ENCODE measurements at regions not wholly inside any gene's neighbourhood (a gene's known extent, or its start where the extent isn't known, plus 50 kb on each side); places are given as distances from the start of the nearest gene placed in this dataset.
"Not testable (repeated sequence)": the region's sequence is repeated elsewhere in the genome, so short reads cannot be mapped to it uniquely, and the experiment has no call there.

DNA sequence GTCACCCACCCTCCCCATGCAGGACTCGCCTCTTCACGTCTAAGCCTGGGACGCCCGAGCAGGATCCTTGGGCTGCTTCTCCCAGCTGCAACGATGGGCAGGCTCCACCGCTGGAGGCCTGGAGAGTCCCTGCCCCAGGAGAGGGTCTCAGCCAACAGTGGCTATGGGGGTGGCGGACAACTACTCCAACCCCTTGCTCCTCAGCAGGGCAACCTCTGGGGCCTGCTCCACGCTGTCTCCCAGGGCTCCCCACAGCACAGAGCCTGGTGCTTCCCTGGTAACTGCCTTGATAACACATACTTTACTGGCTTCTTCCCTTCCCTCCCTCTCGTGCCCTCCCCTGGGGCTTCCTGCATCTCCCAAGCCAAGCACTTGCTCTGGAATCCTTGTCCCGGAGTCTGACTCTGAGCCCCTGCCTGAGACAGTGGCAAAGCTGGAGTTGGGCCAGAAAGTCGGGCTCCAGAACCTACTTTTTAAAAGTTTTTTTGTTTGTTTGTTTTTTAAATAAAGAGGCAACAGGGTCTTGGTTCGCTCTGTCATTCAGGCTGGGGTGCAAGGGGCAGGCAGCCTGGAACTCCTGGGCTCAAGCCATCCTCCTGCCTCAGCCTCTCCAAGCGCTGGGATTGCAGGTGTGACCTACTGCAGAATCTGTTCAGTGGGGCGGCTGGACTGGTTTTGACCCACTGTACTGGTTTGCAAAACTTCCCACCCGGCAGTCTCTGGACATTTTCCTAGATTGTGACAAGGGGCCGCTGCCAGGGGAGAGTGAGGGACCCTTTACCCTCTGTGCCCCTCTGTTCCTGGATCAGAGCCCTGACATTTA lies 99.4 kb downstream of the TNFRSF13B start:
- DNase-seq = no peak
- CTCF ChIA-PET = no interaction called here

DNA sequence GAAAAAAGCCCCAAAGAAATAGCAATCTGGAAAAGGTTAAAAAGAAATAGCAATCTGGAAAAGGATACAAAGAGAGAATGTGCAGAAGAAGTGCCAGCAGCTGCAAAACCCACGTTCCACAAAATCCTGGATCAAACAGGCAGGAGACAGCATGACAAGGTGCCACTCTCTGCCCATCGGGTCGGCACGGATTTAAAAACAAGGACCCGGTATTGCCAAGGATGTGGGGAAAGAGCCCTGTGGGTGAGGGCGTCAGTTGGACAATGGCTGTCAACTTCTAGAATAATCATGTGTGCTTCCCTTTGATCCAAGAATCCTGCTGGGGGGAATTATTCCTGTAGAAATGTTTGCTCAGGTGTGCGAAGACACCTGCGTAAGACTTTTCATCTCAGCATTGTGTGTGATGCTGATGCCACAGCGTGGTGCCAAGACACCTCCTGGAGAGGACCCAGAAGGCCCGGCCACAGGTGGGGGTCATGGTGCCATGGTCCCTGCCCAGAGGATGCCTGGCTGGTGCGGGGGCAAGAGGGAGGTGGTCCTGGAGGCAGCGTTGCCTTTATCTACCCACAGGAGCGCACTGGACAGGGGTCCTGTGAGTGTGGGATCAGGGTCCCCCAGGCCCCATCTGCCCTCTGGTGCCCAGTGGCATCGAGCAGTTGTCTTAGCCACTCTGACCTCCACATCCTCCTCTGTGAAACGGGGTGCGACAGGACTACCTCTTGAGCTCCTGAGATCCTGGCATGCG lies 100.3 kb downstream of the TNFRSF13B start:
- H3K4me1 Mint-ChIP-seq; H3K4me3 Mint-ChIP-seq; H3K9me3 Mint-ChIP-seq; H3K36me3 Mint-ChIP-seq (ENCODE audit: low read depth); DNase-seq; H3K27me3 Mint-ChIP-seq; ATAC-seq (ENCODE audit: low read depth); CTCF ChIA-PET; POLR2A ChIA-PET; H3K27ac Mint-ChIP-seq: not testable (repeated sequence)
- intact Hi-C loops (cut with micrococcal nuclease) = loop anchor here (10.0 kb wide), 1 partner anchor 337 kb away; no protein-coding TSS in a partner anchor

More for the DNA sequence above, 99.4 kb downstream of the TNFRSF13B start:
- peaks cover 2% of the 10 kb centered on the region for H3K27me3 Mint-ChIP-seq
- ATAC-seq (ENCODE audit: low read depth) = no peak
- no peak overlapping the region for H3K4me3 Mint-ChIP-seq
- no peak overlapping the region for H3K27ac Mint-ChIP-seq
- H3K4me1 Mint-ChIP-seq = no peaks in the 10 kb centered on the region
- POLR2A ChIA-PET = no interaction called here
- intact Hi-C loops (cut with micrococcal nuclease) = loop anchor here (10.0 kb wide), 1 partner anchor 338 kb away; no protein-coding TSS in a partner anchor
- H3K36me3 Mint-ChIP-seq (ENCODE audit: low read depth) = no peaks in the 10 kb centered on the region
- no peaks in the 10 kb centered on the region for H3K9me3 Mint-ChIP-seq
- no peak for TF ChIP-seq CTCF (IDR thresholded peaks at IDR 0.05)

DNA sequence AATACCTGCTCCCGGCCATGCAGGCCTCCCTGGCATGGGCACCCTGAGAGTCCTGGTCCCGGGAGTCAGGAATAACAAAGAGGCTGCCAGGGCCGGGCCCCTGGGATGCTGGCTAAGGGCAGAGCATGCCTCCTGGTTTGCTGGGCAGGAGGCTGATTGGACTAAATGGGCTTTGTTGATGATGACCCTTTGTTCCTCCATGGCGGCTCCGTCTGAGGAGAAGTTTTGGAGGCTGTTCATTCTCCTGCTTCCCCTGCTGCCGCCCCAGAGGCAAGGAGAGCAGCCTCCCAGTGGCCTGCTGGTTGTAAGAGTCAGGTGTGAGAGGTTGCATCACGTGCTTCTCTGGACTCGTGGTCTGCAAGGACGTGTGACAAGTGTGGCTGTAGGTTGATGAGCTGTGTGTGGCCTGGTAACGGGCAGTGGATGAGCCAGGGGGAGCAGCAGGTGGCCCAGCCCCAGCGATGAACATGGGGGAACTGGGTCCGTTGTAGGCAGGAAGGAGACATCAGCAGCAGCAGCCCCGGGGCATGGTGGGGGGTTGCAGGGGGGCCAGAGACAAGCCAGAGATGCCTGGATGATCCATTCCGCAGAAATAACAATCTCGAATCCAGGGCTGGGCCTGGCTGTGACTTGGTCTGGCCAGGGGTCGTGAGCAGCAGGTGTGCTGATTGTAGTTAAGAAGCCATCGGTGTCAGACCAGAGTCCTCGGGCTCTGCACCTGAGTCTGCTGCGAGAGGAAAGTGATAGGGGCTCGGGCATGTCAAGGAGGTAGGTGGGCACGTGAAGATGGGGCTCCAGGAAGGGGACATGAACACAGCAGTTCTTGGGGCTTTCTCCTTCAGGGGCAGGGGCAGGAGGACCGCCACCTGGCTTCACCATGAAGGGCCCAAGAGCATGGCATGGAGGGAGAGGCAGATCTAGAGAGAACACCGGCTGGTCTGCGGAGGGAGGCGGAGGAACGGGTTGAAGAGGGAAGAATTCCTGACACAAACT lies 101.4 kb downstream of the TNFRSF13B start:
- H3K27me3 Mint-ChIP-seq = peaks cover 2% of the 10 kb centered on the region
- no peaks in the 10 kb centered on the region for H3K9me3 Mint-ChIP-seq
- POLR2A ChIA-PET = no interaction called here
- no peaks in the 10 kb centered on the region for H3K36me3 Mint-ChIP-seq (ENCODE audit: low read depth)
- no peaks in the 10 kb centered on the region for H3K4me1 Mint-ChIP-seq
- H3K4me3 Mint-ChIP-seq = no peak overlapping the region
- H3K27ac Mint-ChIP-seq = no peak overlapping the region
- ATAC-seq (ENCODE audit: low read depth) (no peak), DNase-seq (no peak)
- no peak for TF ChIP-seq CTCF (IDR thresholded peaks at IDR 0.05)
- CTCF ChIA-PET = no interaction called here
- intact Hi-C loops (cut with micrococcal nuclease) = loop anchor here (10.0 kb wide), 1 partner anchor 336 kb away; no protein-coding TSS in a partner anchor

- not testable (repeated sequence) for DNase-seq, H3K27ac Mint-ChIP-seq
Measured at GRCh38 chr17:16869531-16870252, 102.2 kb downstream of the TNFRSF13B start.

DNA sequence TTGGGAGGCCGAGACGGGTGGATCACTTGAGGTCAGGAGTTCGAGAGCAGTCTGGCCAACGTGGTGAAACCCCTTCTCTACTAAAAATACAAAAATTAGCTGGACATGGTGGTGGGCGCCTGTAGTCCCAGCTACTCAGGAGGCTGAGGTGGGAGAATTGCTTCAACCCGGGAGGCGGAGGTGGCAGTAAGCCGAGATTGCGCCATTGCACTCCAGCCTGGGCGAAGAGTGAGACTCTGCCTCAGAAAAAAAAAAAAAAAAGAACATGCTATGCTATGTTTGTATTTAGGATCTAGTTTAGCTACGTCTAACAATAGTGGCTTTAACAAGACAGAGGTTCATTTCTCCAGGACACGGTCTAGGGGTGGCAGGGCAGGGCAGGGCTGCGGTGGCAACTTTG lies 103.3 kb downstream of the TNFRSF13B start:
- CTCF ChIA-PET; POLR2A ChIA-PET; H3K4me3 Mint-ChIP-seq; ATAC-seq (ENCODE audit: low read depth); H3K4me1 Mint-ChIP-seq; H3K9me3 Mint-ChIP-seq; H3K27me3 Mint-ChIP-seq; DNase-seq; H3K27ac Mint-ChIP-seq; intact Hi-C loops (cut with micrococcal nuclease); H3K36me3 Mint-ChIP-seq (ENCODE audit: low read depth): not testable (repeated sequence)

More at GRCh38 chr17:16869531-16870252, 102.2 kb downstream of the TNFRSF13B start:
- H3K36me3 Mint-ChIP-seq (ENCODE audit: low read depth); H3K9me3 Mint-ChIP-seq; H3K4me3 Mint-ChIP-seq; POLR2A ChIA-PET; ATAC-seq (ENCODE audit: low read depth); CTCF ChIA-PET; H3K4me1 Mint-ChIP-seq; H3K27me3 Mint-ChIP-seq: not testable (repeated sequence)
- intact Hi-C loops (cut with micrococcal nuclease) = loop anchor here (10.0 kb wide), 1 partner anchor 335 kb away; no protein-coding TSS in a partner anchor

GRCh38 chr17:16867545-16867944 lies 104.4 kb downstream of the TNFRSF13B start:
- intact Hi-C loops (cut with micrococcal nuclease); H3K27ac Mint-ChIP-seq; H3K36me3 Mint-ChIP-seq (ENCODE audit: low read depth); H3K27me3 Mint-ChIP-seq; H3K9me3 Mint-ChIP-seq; H3K4me3 Mint-ChIP-seq; POLR2A ChIA-PET; DNase-seq; ATAC-seq (ENCODE audit: low read depth); H3K4me1 Mint-ChIP-seq; CTCF ChIA-PET: not testable (repeated sequence)

- POLR2A ChIA-PET; H3K4me1 Mint-ChIP-seq; H3K27ac Mint-ChIP-seq; DNase-seq; CTCF ChIA-PET; H3K27me3 Mint-ChIP-seq; ATAC-seq (ENCODE audit: low read depth); intact Hi-C loops (cut with micrococcal nuclease); H3K4me3 Mint-ChIP-seq; H3K9me3 Mint-ChIP-seq; H3K36me3 Mint-ChIP-seq (ENCODE audit: low read depth): not testable (repeated sequence)
Measured at GRCh38 chr17:16866841-16867240, 105.1 kb downstream of the TNFRSF13B start.

Measured in activated B cell treated with CpG ODN at 0.5 μM for 24 hours (primary cell).